Suppressor macrophage (primary cell): ENCODE measurements at regions not wholly inside any gene's neighbourhood (a gene's known extent, or its start where the extent isn't known, plus 50 kb on each side); places are given as distances from the start of the nearest gene placed in this dataset.
A peak's percentile ranks its signal among the peaks of the same experiment; 100 is the strongest.

Source experiments
- DNase-seq, 4 experiments: peaks; one replicate each; pipeline ENCODE4 v3.0.0-alpha.2; 2020 to 2022

- DNase-seq = no peak
Measured at GRCh38 chr2:150976604-150977003, 285.1 kb downstream of the RBM43 start.

- no peak for DNase-seq
Measured at GRCh38 chr2:150974864-150975263, 286.8 kb downstream of the RBM43 start.

- no peak for DNase-seq
Measured at GRCh38 chr2:150974234-150974633, 287.4 kb downstream of the RBM43 start.

GRCh38 chr2:150971910-150972309, 289.8 kb downstream of the RBM43 start:
- DNase-seq = no peak

- no peak for DNase-seq
Measured at GRCh38 chr2:150963336-150963735, 298.3 kb downstream of the RBM43 start.

- no peak for DNase-seq
Measured at GRCh38 chr2:150955231-150955630, 306.4 kb downstream of the RBM43 start.

- no peak for DNase-seq
Measured at GRCh38 chr2:150946831-150947230, 314.8 kb downstream of the RBM43 start.

- no peak for DNase-seq
Measured at GRCh38 chr2:150944315-150944714, 317.3 kb downstream of the RBM43 start.

GRCh38 chr2:150939087-150939486, 322.6 kb downstream of the RBM43 start:
- DNase-seq = no peak

GRCh38 chr2:150938527-150938926, 323.1 kb downstream of the RBM43 start:
- DNase-seq = no peak

- DNase-seq = no peak
Measured at GRCh38 chr2:150937030-150937429, 324.6 kb downstream of the RBM43 start.

- no peak for DNase-seq
Measured at GRCh38 chr2:150931451-150931850, 330.2 kb downstream of the RBM43 start.

GRCh38 chr2:150925611-150926010, 336.1 kb downstream of the RBM43 start:
- DNase-seq = no peak

- no peak for DNase-seq
Measured at GRCh38 chr2:150924878-150925277, 336.8 kb downstream of the RBM43 start.

- DNase-seq = no peak
Measured at GRCh38 chr2:150919901-150920300, 341.8 kb downstream of the RBM43 start.

- no peak for DNase-seq
Measured at GRCh38 chr2:150917961-150918713, 343.5 kb downstream of the RBM43 start.

GRCh38 chr2:150916467-150917396, 344.9 kb downstream of the RBM43 start:
- no peak for DNase-seq

- peak; percentile 68 to 81 (median 78) for DNase-seq
Measured at GRCh38 chr2:150911766-150912280, 349.8 kb downstream of the RBM43 start.

GRCh38 chr2:150909613-150910012, 352.1 kb downstream of the RBM43 start:
- DNase-seq = no peak

- DNase-seq = no peak
Measured at GRCh38 chr2:150909090-150909489, 352.6 kb downstream of the RBM43 start.

GRCh38 chr2:150907466-150907865, 354.2 kb downstream of the RBM43 start:
- DNase-seq = no peak

- no peak for DNase-seq
Measured at GRCh38 chr2:150903461-150903860, 358.2 kb downstream of the RBM43 start.

GRCh38 chr2:150903055-150903454, 358.6 kb downstream of the RBM43 start:
- DNase-seq = no peak

GRCh38 chr2:150900913-150901312, 360.8 kb downstream of the RBM43 start:
- no peak for DNase-seq
